HG03175 (cell line): ENCODE measurements at regions not wholly inside any gene's neighbourhood (a gene's known extent, or its start where the extent isn't known, plus 50 kb on each side); places are given as distances from the start of the nearest gene placed in this dataset.
A peak's percentile ranks its signal among the peaks of the same experiment; 100 is the strongest.

Source experiments
- ATAC-seq: cut with Tn5 transposase; IDR thresholded peaks from one replicate; pipeline ENCODE4 v1.9.1; 2021; ENCODE audit warnings: mild to moderate bottlenecking, moderate library complexity; ENCODE audit not compliant: unreplicated experiment

DNA sequence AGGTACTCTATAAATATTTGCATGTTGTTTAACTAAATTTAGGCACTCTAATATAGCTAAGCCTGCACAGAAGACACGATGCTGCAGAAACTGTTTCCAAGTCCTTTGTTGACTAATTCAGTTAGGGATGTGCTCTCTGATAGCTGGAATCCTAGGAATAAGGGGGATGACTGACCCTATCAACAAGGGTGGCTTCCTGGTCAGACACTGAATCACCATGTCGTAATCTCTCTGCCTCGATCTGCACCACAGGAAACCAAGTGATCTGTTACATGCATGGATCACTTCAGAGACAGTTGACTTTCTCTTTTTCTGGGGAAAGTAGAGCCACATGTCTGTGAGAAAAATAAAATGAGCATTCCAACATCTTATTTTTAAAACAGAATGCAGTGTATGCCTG is 169.1 kb downstream of the GUCY2F start:
- ATAC-seq = no peak

DNA sequence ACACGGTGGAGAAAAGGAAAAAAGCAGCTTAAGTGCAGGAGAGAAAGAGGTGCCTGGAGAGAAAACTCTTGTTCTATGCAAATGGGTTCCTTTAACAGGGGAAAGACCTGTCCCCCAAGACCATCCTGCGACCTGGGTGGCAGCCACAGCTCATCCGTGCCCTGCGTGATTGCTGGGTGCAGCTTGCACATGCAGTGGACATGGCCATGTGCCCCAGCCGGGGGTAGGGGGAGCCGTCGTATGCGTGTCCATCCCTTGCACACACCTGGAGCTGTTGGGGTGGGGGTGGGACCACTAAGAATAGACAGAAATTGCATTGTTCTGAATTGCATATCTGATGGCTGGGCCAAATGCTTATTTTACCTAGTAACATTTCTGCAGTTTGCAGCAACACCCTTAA is 171.9 kb downstream of the GUCY2F start:
- no peak for ATAC-seq

DNA sequence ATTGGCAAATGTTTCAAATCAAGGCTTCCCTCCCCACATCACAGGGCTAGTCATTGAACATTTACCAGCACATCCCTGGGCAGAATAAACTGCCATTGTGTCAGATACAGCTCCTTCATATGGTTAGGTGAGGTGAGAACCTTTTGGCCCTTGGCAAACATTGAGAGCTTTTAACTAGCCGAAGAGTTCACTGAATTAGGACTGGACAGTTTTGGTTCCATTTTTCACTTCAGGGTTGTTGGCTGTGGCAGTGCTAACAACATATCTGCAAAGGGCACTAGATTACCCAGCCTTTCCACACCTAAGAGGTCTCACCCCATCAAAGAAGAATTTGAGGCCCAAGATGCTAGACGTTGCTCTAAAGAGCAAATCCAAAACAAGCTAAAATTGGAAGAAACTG is 180.7 kb downstream of the GUCY2F start:
- ATAC-seq = no peak

DNA sequence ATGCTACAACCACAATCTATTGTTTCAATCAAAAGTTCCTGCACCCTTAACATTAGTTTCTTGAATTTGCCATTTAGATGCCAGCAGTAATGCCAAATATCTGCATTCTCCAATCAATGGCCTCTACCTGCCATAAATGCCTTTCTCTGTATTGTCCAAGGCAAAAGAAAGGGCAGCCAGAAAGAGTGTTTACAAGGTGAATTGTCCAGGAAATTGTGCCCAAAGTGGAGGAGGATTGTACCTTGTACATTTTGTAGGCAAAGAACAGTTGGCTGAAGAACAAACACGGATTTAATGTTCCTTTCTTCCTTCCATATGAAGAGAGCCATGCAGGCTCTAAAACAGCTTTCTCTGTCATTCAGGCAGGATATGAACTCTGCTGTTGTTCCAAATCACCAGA is 181.5 kb downstream of the GUCY2F start:
- no peak for ATAC-seq

DNA sequence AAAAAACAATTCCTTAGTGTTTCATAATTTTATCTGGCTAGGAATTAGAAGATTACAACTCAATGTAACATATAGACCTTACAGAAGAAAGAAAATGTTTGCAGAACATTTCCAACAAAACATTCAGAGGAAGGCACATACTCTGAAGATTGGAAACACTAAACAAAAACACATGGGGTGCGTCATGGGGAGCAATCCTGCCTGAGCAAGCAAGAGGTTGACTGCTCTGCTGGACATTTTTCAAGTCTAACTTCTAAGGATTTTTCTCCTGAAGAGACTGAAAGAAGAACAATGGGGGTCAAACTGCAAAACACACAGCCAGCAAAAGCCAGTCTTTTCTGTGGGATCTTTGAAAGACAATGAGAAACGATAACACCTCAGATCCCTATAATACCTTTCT is 182.8 kb downstream of the GUCY2F start:
- ATAC-seq = no peak

DNA sequence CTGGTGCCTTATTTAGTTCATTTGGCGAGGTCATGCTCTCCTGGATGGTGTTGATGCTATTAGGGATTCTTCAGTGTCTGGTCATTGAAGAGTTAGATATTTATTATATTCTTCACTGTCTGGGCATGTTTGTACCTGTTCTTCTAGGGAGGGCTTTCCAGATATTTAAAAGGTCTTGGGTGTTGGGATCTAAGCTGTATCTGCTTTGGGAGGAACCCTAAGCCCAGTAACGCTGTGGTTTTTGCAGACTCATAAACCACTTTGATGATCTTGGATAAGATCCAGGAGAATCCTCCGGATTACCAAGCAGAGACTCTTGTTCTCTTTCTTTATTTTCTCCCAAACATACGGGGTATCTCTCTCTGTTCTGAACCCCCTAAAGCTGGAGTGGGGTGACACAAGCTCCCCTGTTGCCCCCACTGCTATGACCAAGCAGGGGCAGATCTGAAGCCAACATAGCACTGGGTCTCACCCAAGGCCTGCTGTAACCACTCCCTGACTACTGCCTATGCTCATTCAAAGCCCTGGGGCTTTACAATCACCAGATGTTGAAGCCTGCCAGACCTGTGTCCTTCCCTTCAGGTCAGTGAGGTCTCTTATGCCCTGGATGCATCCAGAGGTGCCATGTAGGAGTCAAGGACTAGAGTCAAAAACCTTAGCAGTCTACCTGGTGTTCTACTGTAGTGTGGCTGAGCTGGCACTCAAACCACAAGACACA is 187.6 kb downstream of the GUCY2F start:
- ATAC-seq = no peak

DNA sequence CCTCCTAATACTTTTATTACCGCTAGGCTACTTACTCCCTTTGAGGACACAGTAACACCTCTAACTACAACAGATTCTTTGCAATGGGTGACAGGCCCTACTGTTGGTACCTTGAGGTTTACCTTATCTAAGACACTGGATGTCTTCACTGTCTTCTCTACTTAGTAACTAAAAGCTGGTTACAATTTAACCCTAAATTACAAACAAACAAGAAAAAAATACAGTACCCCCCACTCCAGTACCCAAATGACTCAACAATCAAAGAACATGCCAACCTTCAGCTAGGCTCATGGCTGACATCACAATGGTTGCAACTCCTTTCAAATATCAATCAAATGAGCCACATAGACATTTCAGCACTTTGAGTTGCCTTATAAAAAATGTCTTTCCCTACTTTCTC is 198.0 kb downstream of the GUCY2F start:
- ATAC-seq = peak; percentile 61

DNA sequence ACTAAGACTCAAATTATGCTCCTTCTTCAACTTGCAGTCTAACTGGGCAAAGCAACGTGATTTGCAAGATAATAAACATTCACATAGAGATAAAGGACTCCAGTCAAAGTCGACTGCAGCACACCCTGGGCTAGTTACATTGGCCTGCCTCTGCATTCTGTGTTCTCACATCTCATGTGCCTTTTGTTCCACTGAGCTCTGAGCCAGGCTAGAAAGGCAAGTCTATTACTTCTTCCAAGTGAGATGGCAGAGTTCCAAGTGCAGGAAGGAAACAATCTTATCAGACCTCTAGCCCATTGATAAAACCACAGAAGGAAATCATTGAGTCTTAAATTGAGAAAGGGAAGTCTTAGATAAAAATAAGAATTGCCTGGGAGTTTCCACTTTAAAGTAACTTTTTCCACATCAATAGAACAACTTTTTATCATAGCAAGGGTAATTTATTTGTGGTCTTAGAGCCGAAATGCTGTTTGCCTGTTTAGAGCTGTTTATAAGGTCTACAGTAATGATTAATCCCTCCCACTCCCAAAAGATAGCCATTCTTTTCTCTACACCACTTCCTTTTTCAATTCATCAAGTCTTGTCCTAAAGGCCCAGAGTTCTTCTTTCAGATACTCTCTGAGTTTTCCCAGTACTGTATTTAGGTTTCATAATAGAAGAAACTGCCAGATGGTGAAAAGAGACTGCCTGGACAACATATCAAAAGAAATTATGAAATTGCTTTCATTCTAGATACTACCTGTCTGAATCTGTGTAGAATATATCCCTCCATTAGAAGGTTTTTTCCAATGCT is 200.2 kb downstream of the GUCY2F start:
- peak; percentile 44 for ATAC-seq

DNA sequence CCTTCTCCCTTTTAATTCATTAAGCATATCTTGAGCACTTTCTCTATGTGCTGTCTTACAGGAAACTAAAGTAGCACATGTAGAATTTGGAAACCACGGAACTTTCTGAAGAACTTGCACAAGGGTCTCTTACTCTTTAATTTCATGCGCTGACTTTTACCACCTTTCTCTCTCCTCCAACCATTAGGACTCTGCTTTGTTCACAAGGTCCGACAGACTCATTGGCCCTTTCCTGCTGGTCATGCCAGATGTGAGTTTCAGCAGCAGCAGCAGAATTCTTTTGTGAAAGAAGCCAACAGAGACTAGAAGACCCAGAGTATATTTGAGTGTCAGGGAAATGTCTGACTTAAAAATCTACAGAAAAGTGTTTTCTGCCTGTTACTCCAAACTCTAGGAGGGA is 207.1 kb downstream of the GUCY2F start:
- no peak for ATAC-seq

DNA sequence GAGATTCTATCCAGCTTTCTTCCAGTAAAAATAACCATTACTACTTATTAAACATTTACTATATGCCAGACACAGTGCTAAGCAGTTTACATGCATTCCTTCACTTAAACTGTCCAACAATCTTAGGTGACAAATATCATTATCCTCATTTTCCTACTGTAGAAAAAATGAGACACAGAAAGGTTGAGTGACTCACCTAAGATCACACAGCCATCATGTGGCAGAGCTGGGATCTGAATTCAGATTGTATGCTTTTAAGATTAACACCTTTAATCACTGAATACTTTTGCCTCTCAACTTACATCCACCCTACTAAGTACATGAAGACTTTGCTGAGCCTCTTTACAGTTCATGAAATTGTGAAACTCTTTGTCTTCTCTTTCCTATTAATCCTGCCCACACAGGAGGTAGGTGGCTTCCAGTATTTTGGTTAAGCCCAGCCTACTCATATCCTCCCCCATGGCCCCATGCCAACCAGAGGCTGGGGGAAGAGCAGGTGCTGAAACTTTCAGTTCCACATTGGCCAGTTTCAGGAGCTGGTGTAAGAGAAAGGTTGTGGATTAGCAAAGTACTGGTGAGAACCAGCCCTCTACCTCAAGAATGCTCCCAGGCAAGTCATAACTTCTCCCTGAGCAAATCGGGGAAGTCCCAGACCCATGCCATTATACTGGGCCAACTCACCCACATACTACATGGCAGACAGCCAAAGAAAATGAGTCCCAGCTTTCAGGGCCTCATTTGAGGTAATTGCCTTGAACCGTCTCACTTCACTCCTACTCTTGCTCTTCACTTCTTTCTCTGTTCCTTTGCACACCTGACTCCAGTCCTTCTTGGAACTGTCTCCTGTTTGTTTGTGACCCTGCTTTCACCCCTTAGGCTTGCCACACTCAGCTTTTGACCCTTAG is 211.1 kb downstream of the GUCY2F start:
- peak; percentile 98 for ATAC-seq

DNA sequence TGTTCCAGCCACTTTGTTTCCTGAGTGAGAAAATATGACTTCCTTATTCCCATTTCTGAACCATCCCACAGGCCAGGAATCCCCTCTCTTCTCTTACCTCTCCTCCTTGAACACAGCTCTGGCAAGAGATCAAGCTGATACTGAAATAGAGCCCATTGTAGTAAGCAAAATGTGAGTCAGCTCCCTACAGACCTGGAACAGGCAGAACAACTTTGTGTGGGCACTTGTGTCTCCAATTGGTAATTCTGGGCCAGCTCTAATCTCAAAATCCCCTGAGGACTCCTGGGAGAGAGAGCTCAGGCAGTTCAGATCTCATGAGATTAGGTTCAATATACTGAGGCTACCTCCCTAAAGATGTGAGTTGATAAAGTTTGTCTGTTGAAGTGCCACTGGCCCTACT is 213.5 kb downstream of the GUCY2F start:
- no peak for ATAC-seq

DNA sequence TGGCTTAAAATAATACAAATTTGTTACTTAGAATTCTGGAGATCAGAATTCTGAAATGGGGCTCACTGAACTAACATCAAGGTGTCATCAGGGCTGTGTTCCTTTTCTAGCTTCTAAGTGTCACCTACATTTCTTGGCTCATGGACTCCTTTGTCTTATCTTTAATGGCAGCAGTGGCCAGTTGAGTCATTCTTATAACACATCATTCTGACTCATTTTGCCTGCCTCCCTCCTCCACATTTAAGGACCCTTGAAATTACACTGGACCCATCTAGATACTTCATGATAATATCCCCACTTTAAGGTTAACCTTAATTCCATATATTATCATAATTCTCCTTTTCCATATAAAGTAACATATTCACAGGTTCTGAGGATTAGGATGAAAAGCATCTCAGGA is 215.9 kb downstream of the GUCY2F start:
- ATAC-seq = no peak

DNA sequence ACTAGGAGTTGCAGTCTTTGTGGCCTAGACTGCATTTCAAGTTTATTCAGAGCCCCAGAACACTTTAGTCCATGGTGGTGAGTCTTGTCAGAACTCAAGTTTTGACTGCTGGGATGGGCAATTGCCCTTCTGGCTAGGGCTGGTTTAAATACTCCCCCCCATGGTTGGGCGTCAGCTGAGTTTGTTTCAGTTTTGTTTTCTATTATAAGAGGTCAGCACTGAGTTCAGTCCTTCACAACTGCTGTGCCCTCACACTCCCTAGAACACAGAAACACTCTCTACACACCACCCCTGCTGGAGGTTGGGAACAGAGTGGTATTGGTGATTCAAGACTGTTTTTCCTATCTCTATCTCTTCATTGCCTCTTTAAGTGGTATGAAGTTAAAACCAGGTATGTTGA is 217.0 kb downstream of the GUCY2F start:
- ATAC-seq = peak; percentile 76

DNA sequence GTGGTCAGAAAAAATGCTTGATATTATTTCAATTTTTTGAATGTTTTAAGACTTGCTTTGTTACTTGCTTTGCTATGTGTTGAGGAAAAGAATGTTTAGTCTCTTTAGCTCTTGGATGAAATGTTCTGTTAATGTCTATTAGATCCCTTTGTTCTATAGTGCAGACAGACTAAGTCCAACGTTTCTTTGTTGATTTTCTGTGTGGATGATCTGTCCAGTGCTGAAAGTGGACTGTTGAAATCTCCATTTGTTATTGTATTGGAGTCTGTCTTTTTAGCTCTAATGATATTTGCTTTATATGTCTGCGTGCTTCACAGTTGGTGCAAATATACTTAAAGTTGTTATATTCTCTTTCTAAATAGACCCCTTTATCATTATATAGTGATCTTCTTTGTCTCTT is 220.6 kb downstream of the GUCY2F start:
- ATAC-seq = no peak

DNA sequence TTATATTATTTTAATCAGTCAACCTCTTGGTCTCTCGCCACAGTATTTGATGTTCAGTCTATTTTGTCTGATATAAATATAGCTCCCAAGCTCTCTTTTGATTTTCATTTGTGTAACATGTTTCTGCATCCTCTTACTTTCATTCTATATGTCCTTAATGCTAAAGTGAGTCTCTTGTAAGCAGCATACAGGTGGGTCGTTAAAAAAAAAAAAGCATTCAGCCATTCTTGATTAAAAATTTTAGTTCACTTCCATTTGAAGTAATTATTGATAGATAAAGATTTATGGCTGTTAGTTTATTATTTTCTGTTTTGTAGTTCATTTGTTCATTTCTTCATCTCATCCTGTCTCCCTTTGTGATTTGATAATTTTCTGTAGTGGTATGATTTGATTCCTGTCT is 229.1 kb downstream of the GUCY2F start:
- ATAC-seq = no peak

DNA sequence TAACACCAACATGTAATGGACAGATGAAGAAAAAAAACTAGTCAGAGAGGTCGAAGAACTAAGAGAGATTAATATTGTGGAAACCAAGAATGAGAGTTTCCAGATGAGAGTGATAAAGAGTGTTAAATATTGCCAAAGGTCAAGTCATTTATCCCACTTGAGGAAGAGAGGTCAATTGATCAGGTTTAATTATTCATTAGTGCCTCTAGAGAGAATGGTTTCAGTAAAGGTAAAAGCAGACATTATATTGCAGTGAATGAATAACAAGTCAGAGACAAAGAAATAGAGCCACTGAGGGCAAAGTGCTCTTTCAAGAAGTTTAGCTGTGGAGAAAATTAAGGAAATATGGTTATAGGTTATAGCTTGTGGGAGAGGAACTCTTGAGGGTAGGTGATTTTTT is 263.1 kb downstream of the GUCY2F start:
- no peak for ATAC-seq

DNA sequence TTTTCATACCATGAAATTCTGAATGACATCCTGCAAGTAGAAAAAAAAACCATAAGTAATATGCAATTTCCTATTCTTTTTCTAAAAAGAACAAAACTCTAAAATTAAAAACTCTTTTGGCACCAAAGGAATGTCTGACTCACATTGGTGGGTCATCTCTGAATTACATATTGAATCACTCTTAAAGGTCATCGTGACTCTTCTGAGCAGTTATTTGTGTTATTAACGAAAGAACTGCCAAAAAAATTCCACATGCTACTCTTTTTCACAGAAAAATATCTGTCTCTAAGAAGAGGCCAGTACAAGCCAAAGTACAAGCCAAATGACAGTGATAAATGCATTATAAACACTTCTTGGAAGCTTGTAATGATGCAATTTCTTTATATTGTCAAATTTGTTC is 282.2 kb downstream of the GUCY2F start:
- no peak for ATAC-seq

DNA sequence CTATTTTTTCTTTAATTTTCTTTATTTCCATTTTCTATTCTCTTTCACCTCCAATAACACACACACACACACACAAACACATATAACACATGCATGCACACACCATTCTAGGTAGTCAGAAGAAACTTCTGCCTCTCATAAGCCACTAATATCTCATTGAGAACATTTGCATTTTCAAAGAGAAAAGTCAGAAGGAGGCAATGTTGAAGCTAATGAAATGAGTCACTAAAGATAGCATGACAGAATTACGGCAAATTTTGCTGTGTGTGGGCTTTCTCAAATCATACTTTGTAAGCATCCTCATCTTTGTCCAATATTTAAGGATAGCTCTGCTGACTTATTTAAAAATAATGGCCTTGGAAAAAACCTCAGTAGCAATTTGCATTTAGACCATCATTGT is 291.3 kb downstream of the GUCY2F start:
- ATAC-seq = peak; percentile 49

DNA sequence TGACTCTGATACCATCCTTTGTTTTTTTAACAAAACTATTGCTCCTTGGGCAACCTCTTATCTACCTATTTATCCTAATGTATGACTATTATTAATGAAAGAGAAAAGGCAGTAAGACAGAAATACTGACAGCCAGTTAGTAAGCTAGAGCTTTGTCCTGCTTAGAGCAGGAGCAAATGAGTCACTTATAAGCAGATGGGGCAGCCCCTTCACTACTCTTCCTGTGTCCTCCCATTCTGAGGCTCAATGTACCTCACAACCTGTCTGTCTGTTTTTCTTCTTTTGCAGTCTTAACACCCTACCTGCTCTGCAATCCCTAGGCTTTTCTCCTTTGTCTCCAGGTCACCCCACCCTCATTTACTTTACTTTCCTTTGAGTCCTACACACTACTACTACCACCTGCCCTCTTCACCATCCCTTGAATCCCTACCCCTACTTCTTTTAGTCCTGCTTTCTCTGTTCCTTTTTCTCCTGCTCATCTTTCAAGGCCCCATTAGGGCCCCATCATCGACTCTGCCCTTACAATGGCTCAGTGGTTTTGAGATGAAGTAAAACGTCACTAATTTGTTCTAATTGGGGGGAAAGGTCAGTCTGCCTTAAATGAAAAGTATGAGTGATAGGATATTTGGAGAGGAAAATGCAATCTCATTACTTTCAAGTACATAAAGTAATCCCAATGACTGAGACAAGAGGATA is 294.3 kb downstream of the GUCY2F start:
- ATAC-seq = peak; percentile 83

DNA sequence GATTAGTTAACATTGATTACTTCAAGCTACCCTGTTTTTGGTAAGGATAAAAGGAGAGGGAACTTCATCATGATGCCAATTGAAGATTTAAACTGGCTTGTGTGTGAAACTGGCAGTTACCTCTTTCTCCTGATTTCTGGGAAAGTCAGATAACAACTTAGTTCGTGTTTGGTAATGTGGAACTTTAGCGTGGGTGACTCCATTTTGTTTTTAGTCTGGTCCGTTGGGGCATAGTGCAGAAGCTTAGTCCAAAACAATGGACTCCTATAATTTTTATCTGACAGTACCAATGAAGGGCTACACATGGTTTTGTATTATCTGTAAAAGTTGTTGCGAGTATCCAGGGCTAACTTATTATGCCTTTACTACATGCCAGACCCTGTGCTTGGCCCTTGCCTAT is 294.9 kb downstream of the GUCY2F start:
- ATAC-seq = no peak
